ENCODE measurements at regions not wholly inside any gene's neighbourhood (a gene's known extent, or its start where the extent isn't known, plus 50 kb on each side); places are given as distances from the start of the nearest gene placed in this dataset.

GRCh38 chr9:1580215-1580614, 434.9 kb upstream of the SMARCA2 start:
- ChIA-PET CTCF (no interaction called here), POLR2A (no interaction called here)
- no peaks in the 10 kb centered on the region for H3K27me3 Mint-ChIP-seq (ENCODE audit: low read depth)
- no peaks in the 10 kb centered on the region for H3K4me1 Mint-ChIP-seq (ENCODE audit: low read depth)
- no peaks in the 10 kb centered on the region for H3K9me3 Mint-ChIP-seq (ENCODE audit: insufficient read depth)
- no peak overlapping the region for H3K4me3 Mint-ChIP-seq
- no peak overlapping the region for H3K27ac Mint-ChIP-seq
- ATAC-seq (no peak), DNase-seq (no peak)
- H3K36me3 Mint-ChIP-seq (ENCODE audit: low read depth) = no peaks in the 10 kb centered on the region

- DNase-seq (no peak), ATAC-seq (no peak)
- Mint-ChIP-seq H3K9me3 (ENCODE audit: insufficient read depth) (no peaks in the 10 kb centered on the region), H3K4me3 (no peak overlapping the region), H3K27ac (no peak overlapping the region), H3K4me1 (ENCODE audit: low read depth) (no peaks in the 10 kb centered on the region), H3K36me3 (ENCODE audit: low read depth) (no peaks in the 10 kb centered on the region), H3K27me3 (ENCODE audit: low read depth) (no peaks in the 10 kb centered on the region)
- POLR2A ChIA-PET = no interaction called here
- CTCF ChIA-PET = no interaction called here
These were observed 433.2 kb upstream of the SMARCA2 start for GRCh38 chr9:1581926-1582325.

- ATAC-seq (no peak), DNase-seq (no peak)
- CTCF ChIA-PET = no interaction called here
- POLR2A ChIA-PET = no interaction called here
- Mint-ChIP-seq H3K4me3 (no peak overlapping the region), H3K36me3 (ENCODE audit: low read depth) (no peaks in the 10 kb centered on the region), H3K27ac (no peak overlapping the region), H3K9me3 (ENCODE audit: insufficient read depth) (no peaks in the 10 kb centered on the region), H3K4me1 (ENCODE audit: low read depth) (no peaks in the 10 kb centered on the region), H3K27me3 (ENCODE audit: low read depth) (no peaks in the 10 kb centered on the region)
These were observed 423.8 kb upstream of the SMARCA2 start for GRCh38 chr9:1591310-1591709.

GRCh38 chr9:1598270-1598669, 416.9 kb upstream of the SMARCA2 start:
- Mint-ChIP-seq H3K27me3 (ENCODE audit: low read depth) (no peaks in the 10 kb centered on the region), H3K4me1 (ENCODE audit: low read depth) (no peaks in the 10 kb centered on the region), H3K9me3 (ENCODE audit: insufficient read depth) (no peaks in the 10 kb centered on the region), H3K36me3 (ENCODE audit: low read depth) (no peaks in the 10 kb centered on the region), H3K27ac (no peak overlapping the region), H3K4me3 (no peak overlapping the region)
- CTCF ChIA-PET = no interaction called here
- POLR2A ChIA-PET = no interaction called here
- no peak for ATAC-seq
- DNase-seq = no peak

GRCh38 chr9:1599961-1600360, 415.2 kb upstream of the SMARCA2 start:
- Mint-ChIP-seq H3K27me3 (ENCODE audit: low read depth) (peaks cover 1% of the 10 kb centered on the region), H3K9me3 (ENCODE audit: insufficient read depth) (no peaks in the 10 kb centered on the region), H3K4me3 (no peak overlapping the region), H3K4me1 (ENCODE audit: low read depth) (no peaks in the 10 kb centered on the region), H3K36me3 (ENCODE audit: low read depth) (no peaks in the 10 kb centered on the region), H3K27ac (no peak overlapping the region)
- ATAC-seq (no peak), DNase-seq (no peak)
- ChIA-PET POLR2A (no interaction called here), CTCF (no interaction called here)

- peaks cover 3% of the 10 kb centered on the region for H3K27me3 Mint-ChIP-seq (ENCODE audit: low read depth)
- no peak overlapping the region for H3K4me3 Mint-ChIP-seq
- no peaks in the 10 kb centered on the region for H3K36me3 Mint-ChIP-seq (ENCODE audit: low read depth)
- no peak overlapping the region for H3K27ac Mint-ChIP-seq
- CTCF ChIA-PET = no interaction called here
- no peak for ATAC-seq
- no peak for DNase-seq
- POLR2A ChIA-PET = no interaction called here
- H3K9me3 Mint-ChIP-seq (ENCODE audit: insufficient read depth) = no peaks in the 10 kb centered on the region
- no peaks in the 10 kb centered on the region for H3K4me1 Mint-ChIP-seq (ENCODE audit: low read depth)
These were observed 410.1 kb upstream of the SMARCA2 start for GRCh38 chr9:1604942-1605560.

GRCh38 chr9:1606253-1606652, 408.9 kb upstream of the SMARCA2 start:
- Mint-ChIP-seq H3K36me3 (ENCODE audit: low read depth) (no peaks in the 10 kb centered on the region), H3K4me3 (no peak overlapping the region), H3K27ac (no peak overlapping the region), H3K27me3 (ENCODE audit: low read depth) (peaks cover 3% of the 10 kb centered on the region), H3K9me3 (ENCODE audit: insufficient read depth) (no peaks in the 10 kb centered on the region), H3K4me1 (ENCODE audit: low read depth) (no peaks in the 10 kb centered on the region)
- ATAC-seq = no peak
- no peak for DNase-seq
- ChIA-PET POLR2A (interaction anchor here (0.6 kb wide), 1 partner anchor 1082 kb away, joined by 3 read pairs; no protein-coding TSS in a partner anchor), CTCF (no interaction called here)

- H3K27me3 Mint-ChIP-seq (ENCODE audit: low read depth) = no peaks in the 10 kb centered on the region
- no peaks in the 10 kb centered on the region for H3K4me1 Mint-ChIP-seq (ENCODE audit: low read depth)
- no peaks in the 10 kb centered on the region for H3K36me3 Mint-ChIP-seq (ENCODE audit: low read depth)
- no peak overlapping the region for H3K4me3 Mint-ChIP-seq
- no peaks in the 10 kb centered on the region for H3K9me3 Mint-ChIP-seq (ENCODE audit: insufficient read depth)
- ATAC-seq = no peak
- ChIA-PET CTCF (no interaction called here), POLR2A (no interaction called here)
- no peak overlapping the region for H3K27ac Mint-ChIP-seq
- no peak for DNase-seq
These were observed 402.3 kb upstream of the SMARCA2 start for GRCh38 chr9:1612886-1613285.

GRCh38 chr9:1617419-1617818, 397.7 kb upstream of the SMARCA2 start:
- ChIA-PET CTCF (no interaction called here), POLR2A (no interaction called here)
- Mint-ChIP-seq H3K4me3 (no peak overlapping the region), H3K9me3 (ENCODE audit: insufficient read depth) (no peaks in the 10 kb centered on the region), H3K27me3 (ENCODE audit: low read depth) (no peaks in the 10 kb centered on the region), H3K27ac (no peak overlapping the region), H3K4me1 (ENCODE audit: low read depth) (no peaks in the 10 kb centered on the region), H3K36me3 (ENCODE audit: low read depth) (no peaks in the 10 kb centered on the region)
- DNase-seq = no peak
- ATAC-seq = no peak

- DNase-seq = no peak
- Mint-ChIP-seq H3K27me3 (ENCODE audit: low read depth) (no peaks in the 10 kb centered on the region), H3K4me1 (ENCODE audit: low read depth) (no peaks in the 10 kb centered on the region), H3K4me3 (no peak overlapping the region), H3K9me3 (ENCODE audit: insufficient read depth) (no peaks in the 10 kb centered on the region), H3K36me3 (ENCODE audit: low read depth) (no peaks in the 10 kb centered on the region), H3K27ac (no peak overlapping the region)
- no peak for ATAC-seq
- CTCF ChIA-PET = no interaction called here
- POLR2A ChIA-PET = no interaction called here
These were observed 395.0 kb upstream of the SMARCA2 start for GRCh38 chr9:1619915-1620710.

GRCh38 chr9:1637401-1637800, 377.7 kb upstream of the SMARCA2 start:
- no peaks in the 10 kb centered on the region for H3K36me3 Mint-ChIP-seq (ENCODE audit: low read depth)
- DNase-seq (no peak), ATAC-seq (no peak)
- CTCF ChIA-PET = no interaction called here
- H3K4me1 Mint-ChIP-seq (ENCODE audit: low read depth) = no peaks in the 10 kb centered on the region
- H3K27ac Mint-ChIP-seq = no peak overlapping the region
- no peaks in the 10 kb centered on the region for H3K27me3 Mint-ChIP-seq (ENCODE audit: low read depth)
- POLR2A ChIA-PET = no interaction called here
- H3K9me3 Mint-ChIP-seq (ENCODE audit: insufficient read depth) = no peaks in the 10 kb centered on the region
- H3K4me3 Mint-ChIP-seq = no peak overlapping the region

- Mint-ChIP-seq H3K36me3 (ENCODE audit: low read depth) (no peaks in the 10 kb centered on the region), H3K27me3 (ENCODE audit: low read depth) (no peaks in the 10 kb centered on the region), H3K4me3 (no peak overlapping the region), H3K27ac (no peak overlapping the region), H3K4me1 (ENCODE audit: low read depth) (no peaks in the 10 kb centered on the region), H3K9me3 (ENCODE audit: insufficient read depth) (no peaks in the 10 kb centered on the region)
- no peak for ATAC-seq
- DNase-seq = no peak
- CTCF ChIA-PET = no interaction called here
- POLR2A ChIA-PET = no interaction called here
These were observed 376.0 kb upstream of the SMARCA2 start for GRCh38 chr9:1639166-1639565.

- H3K27me3 Mint-ChIP-seq (ENCODE audit: low read depth) = no peaks in the 10 kb centered on the region
- no peaks in the 10 kb centered on the region for H3K36me3 Mint-ChIP-seq (ENCODE audit: low read depth)
- no peak overlapping the region for H3K4me3 Mint-ChIP-seq
- no peaks in the 10 kb centered on the region for H3K4me1 Mint-ChIP-seq (ENCODE audit: low read depth)
- DNase-seq (no peak), ATAC-seq (no peak)
- no peak overlapping the region for H3K27ac Mint-ChIP-seq
- ChIA-PET POLR2A (no interaction called here), CTCF (no interaction called here)
- H3K9me3 Mint-ChIP-seq (ENCODE audit: insufficient read depth) = no peaks in the 10 kb centered on the region
These were observed 367.4 kb upstream of the SMARCA2 start for GRCh38 chr9:1647776-1648175.

Data from activated CD8-positive, alpha-beta T cell treated with anti-CD3 and anti-CD28 coated beads, Interleukin-2, amount 10 ng/mL, durations not matched to agents 7 days and 5 days (primary cell).